Sigmoid colon (tissue), 6 donors: ENCODE measurements at regions not wholly inside any gene's neighbourhood (a gene's known extent, or its start where the extent isn't known, plus 50 kb on each side); places are given as distances from the start of the nearest gene placed in this dataset.

ENCODE experiments used
- DNase-seq: peaks from one replicate; pipeline ENCODE4 v3.0.0-alpha.2; 2019
- H3K27ac ChIP-seq, 4 donors: fragments of 200-600 bp; sonication (generic); one replicate each; pipeline ENCODE4 v1.5.1; 2016 to 2019; ENCODE audit warnings: mild to moderate bottlenecking in 1 of 4
- H3K27me3 ChIP-seq, 3 donors: fragments of 200-600 bp; sonication (generic); one replicate each; pipeline ENCODE4 v1.5.1; 2019; ENCODE audit warnings: mild to moderate bottlenecking in 1 of 3
- H3K36me3 ChIP-seq, 4 donors: fragments of 200-600 bp; sonication (generic); one replicate each; pipeline ENCODE4 v1.5.1; 2016 to 2019
- H3K4me1 ChIP-seq, 4 donors: fragments of 200-600 bp; sonication (generic); one replicate each; pipeline ENCODE4 v1.5.1; 2017 to 2019
- H3K4me3 ChIP-seq, 4 donors: fragments of 200-600 bp; sonication (generic); one replicate each; pipeline ENCODE4 v1.5.1; 2017 to 2019; ENCODE audit warnings: mild to moderate bottlenecking in 2 of 4, moderate library complexity in 1 of 4
- H3K9me3 ChIP-seq, 4 donors: fragments of 200-600 bp in 3 of 4; sonication (generic) in 3 of 4; one replicate each; pipeline versions ENCODE4 v1.5.1 to v1.6.1; 2013 to 2019
- CTCF ChIP-seq, 4 experiments: fragments of 450-650 bp in 3 of 4; fragments of 200-600 bp in 1 of 4; IDR thresholded peaks; one replicate each; pipeline ENCODE4 v1.5.1; 2016 to 2019; ENCODE audit warnings: antibody characterized with exemption in 4 of 4, mild to moderate bottlenecking in 3 of 4, moderate library complexity in 2 of 4
- EP300 ChIP-seq, 4 donors: sonication (generic); formaldehyde crosslinking; IDR thresholded peaks; one replicate each; pipeline ENCODE4 v1.6.1; 2017; ENCODE audit warnings: antibody characterized with exemption in 4 of 4
- POLR2A ChIP-seq, 2 donors: fragments of 450-650 bp; IDR thresholded peaks; one replicate each; pipeline ENCODE4 v1.6.1; 2016; ENCODE audit warnings: antibody characterized with exemption in 2 of 2, mild to moderate bottlenecking in 2 of 2, moderate library complexity in 2 of 2
- POLR2AphosphoS5 ChIP-seq, 4 donors: sonication (generic); formaldehyde crosslinking; IDR thresholded peaks; one replicate each; pipeline ENCODE4 v1.6.1; 2017; ENCODE audit warnings: antibody characterized with exemption in 4 of 4
- WGBS, 2 donors: extraction: QIAGEN DNeasy Blood & Tissue Kit; methylation state at CpG; one replicate each; pipeline ENCODE4 v1.1.7; 2013; 5-methylcytosine and 5-hydroxymethylcytosine counted together
- intact Hi-C: fragments of 100-400 bp; cut with DNase I; formaldehyde crosslinking; loops from one replicate; pipeline ENCODE4 v1.15.1; 2023
- donor health status: healthy with polysubstance abuse.
- donor health status: healthy.

- H3K27ac ChIP-seq, result peak overlapping the region in 1 of 4 donors; percentile 6
- H3K4me3 ChIP-seq, result no peak overlapping the region
- intact Hi-C loops, result no loop called here
- no peaks in the 10 kb centered on the region for H3K4me1 ChIP-seq
- DNase-seq, result no peak
- WGBS, 2 donors, result 43 to 66% methylated on average over 22 of the region's 22 CpGs
- H3K27me3 ChIP-seq, result no peaks in the 10 kb centered on the region
- no peaks in the 10 kb centered on the region for H3K36me3 ChIP-seq
- H3K9me3 ChIP-seq, result no peaks in the 10 kb centered on the region
- TF ChIP-seq EP300 (IDR thresholded peaks at IDR 0.05) (no peak), POLR2AphosphoS5 (IDR thresholded peaks at IDR 0.05) (no peak), POLR2A (IDR thresholded peaks at IDR 0.05) (no peak), CTCF (IDR thresholded peaks at IDR 0.05) (no peak)
Observed at GRCh38 chr17:77822302-77823030, 136.0 kb upstream of the TNRC6C start.

GRCh38 chr17:77824102-77824779 lies 134.3 kb upstream of the TNRC6C start:
- no peaks in the 10 kb centered on the region for H3K9me3 ChIP-seq
- WGBS, 2 donors, result 90 to 91% methylated on average over 11 of the region's 11 CpGs
- TF ChIP-seq POLR2AphosphoS5 (IDR thresholded peaks at IDR 0.05) (no peak), CTCF (IDR thresholded peaks at IDR 0.05) (no peak), POLR2A (IDR thresholded peaks at IDR 0.05) (no peak), EP300 (IDR thresholded peaks at IDR 0.05) (no peak)
- intact Hi-C loops, result no loop called here
- H3K27me3 ChIP-seq, result no peaks in the 10 kb centered on the region
- H3K36me3 ChIP-seq, result no peaks in the 10 kb centered on the region
- no peak overlapping the region for H3K27ac ChIP-seq
- H3K4me3 ChIP-seq, result no peak overlapping the region
- H3K4me1 ChIP-seq, result no peaks in the 10 kb centered on the region
- peak; percentile 32 for DNase-seq

- intact Hi-C loops, result no loop called here
- DNase-seq, result peak; percentile 48
- no peak for TF ChIP-seq CTCF (IDR thresholded peaks at IDR 0.05)
- TF ChIP-seq POLR2AphosphoS5 (IDR thresholded peaks at IDR 0.05), result no peak
- no peak for TF ChIP-seq POLR2A (IDR thresholded peaks at IDR 0.05)
- TF ChIP-seq EP300 (IDR thresholded peaks at IDR 0.05), result no peak
- Histone ChIP-seq H3K27ac (no peak overlapping the region), H3K9me3 (no peaks in the 10 kb centered on the region), H3K36me3 (no peaks in the 10 kb centered on the region), H3K27me3 (no peaks in the 10 kb centered on the region), H3K4me3 (no peak overlapping the region), H3K4me1 (peaks cover 0 to 1% (median 0%) of the 10 kb centered on the region in 4 donors)
- WGBS, 2 donors, result 93 to 94% methylated on average over 9 of the region's 9 CpGs
Observed at GRCh38 chr17:77824780-77825280, 133.7 kb upstream of the TNRC6C start.

- no peaks in the 10 kb centered on the region for H3K27me3 ChIP-seq
- WGBS, 2 donors, result 82% methylated on average over 15 of the region's 15 CpGs
- no peaks in the 10 kb centered on the region for H3K36me3 ChIP-seq
- no peaks in the 10 kb centered on the region for H3K9me3 ChIP-seq
- intact Hi-C loops, result no loop called here
- no peak for TF ChIP-seq CTCF (IDR thresholded peaks at IDR 0.05)
- TF ChIP-seq POLR2A (IDR thresholded peaks at IDR 0.05), result no peak
- TF ChIP-seq POLR2AphosphoS5 (IDR thresholded peaks at IDR 0.05), result no peak
- no peak for TF ChIP-seq EP300 (IDR thresholded peaks at IDR 0.05)
- H3K4me1 ChIP-seq, result peaks cover 0 to 9% (median 7%) of the 10 kb centered on the region in 4 donors
- H3K27ac ChIP-seq, result no peak overlapping the region
- DNase-seq, result peak; percentile 39
- H3K4me3 ChIP-seq, result no peak overlapping the region
Observed at GRCh38 chr17:77825621-77826020, 132.9 kb upstream of the TNRC6C start.
